Parathyroid adenoma (tissue), 2 donors: ENCODE measurements at regions not wholly inside any gene's neighbourhood (a gene's known extent, or its start where the extent isn't known, plus 50 kb on each side); places are given as distances from the start of the nearest gene placed in this dataset.

Experiments used
- H2AFZ ChIP-seq: fragments of 300-600 bp; sonication (generic); one replicate; pipeline ENCODE4 v1.7.0; 2017; ENCODE audit warnings: antibody characterized with exemption, mild to moderate bottlenecking
- H3K27ac ChIP-seq: fragments of 300-600 bp; sonication (generic); one replicate; pipeline ENCODE4 v1.7.0; 2017
- H3K27me3 ChIP-seq: fragments of 300-600 bp; sonication (generic); one replicate; pipeline ENCODE4 v1.7.0; 2017; ENCODE audit warnings: low read length; ENCODE audit not compliant: control insufficient read depth, insufficient read depth
- H3K36me3 ChIP-seq: fragments of 300-600 bp; sonication (generic); one replicate; pipeline ENCODE4 v1.7.0; 2017; ENCODE audit warnings: low read length; ENCODE audit not compliant: control insufficient read depth, insufficient read depth
- H3K4me1 ChIP-seq: fragments of 300-600 bp; sonication (generic); one replicate; pipeline ENCODE4 v1.7.0; 2017; ENCODE audit warnings: control low read depth
- H3K4me2 ChIP-seq: fragments of 300-600 bp; sonication (generic); one replicate; pipeline ENCODE4 v1.7.0; 2017; ENCODE audit warnings: low read length
- H3K4me3 ChIP-seq: fragments of 300-600 bp; sonication (generic); one replicate; pipeline ENCODE4 v1.7.0; 2017; ENCODE audit warnings: low read depth, low read length
- H3K79me2 ChIP-seq: fragments of 300-600 bp; sonication (generic); one replicate; pipeline ENCODE4 v1.7.0; 2017; ENCODE audit warnings: control low read depth
- H3K9ac ChIP-seq: fragments of 300-600 bp; sonication (generic); one replicate; pipeline ENCODE4 v1.7.0; 2017; ENCODE audit warnings: mild to moderate bottlenecking
- H3K9me3 ChIP-seq: fragments of 300-600 bp; sonication (generic); one replicate; pipeline ENCODE4 v1.7.0; 2017; ENCODE audit warnings: low read length; ENCODE audit not compliant: control insufficient read depth
- TF ChIP-seq, protein P1 (sequence below): fragments of 300-600 bp; sonication (generic); IDR thresholded peaks from one replicate; pipeline ENCODE4 v1.7.0; 2017; ENCODE audit warnings: antibody characterized with exemption, mild to moderate bottlenecking
- donor health status: primary hyperparathyroidism.

DNA sequence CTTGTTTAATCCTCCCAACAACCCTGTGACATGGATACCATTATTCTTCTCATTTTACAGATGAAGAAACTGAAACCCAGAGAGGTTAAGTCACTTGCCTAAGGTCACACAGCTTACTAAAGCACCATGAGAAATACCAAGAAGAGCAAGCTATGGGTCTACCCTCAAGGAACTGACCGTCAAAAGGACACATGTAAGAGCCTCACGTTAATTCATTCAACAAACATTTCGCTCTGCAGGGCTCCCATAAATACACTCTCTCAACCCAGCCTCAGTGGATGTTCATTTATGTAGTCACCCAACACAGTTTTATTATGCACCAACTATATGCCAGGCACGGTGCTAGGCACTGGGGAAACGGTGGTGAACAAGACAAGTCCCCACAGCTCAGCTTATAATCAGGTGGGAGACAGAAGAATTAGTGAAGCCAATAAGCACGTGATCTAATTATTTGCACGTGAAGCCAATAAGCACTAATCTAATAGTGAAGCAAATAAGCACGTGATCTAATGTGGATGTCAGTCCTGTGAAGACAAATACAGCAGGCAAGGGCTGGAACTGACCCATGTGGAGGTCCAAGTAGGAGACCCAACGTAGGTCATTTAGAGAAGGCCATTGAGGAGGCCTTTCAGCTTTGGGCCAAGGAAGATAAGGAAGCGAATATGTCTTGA is 52.1 kb upstream of the ZBTB40 start:
- Histone ChIP-seq H3K27me3 (no peaks in the 10 kb centered on the region), H3K79me2 (no peaks in the 10 kb centered on the region), H3K27ac (no peak overlapping the region), H2AFZ (no peak overlapping the region), H3K9ac (no peak overlapping the region), H3K4me1 (no peaks in the 10 kb centered on the region), H3K4me2 (no peak overlapping the region), H3K9me3 (no peaks in the 10 kb centered on the region), H3K4me3 (no peak overlapping the region), H3K36me3 (no peaks in the 10 kb centered on the region)
- TF ChIP-seq, protein P1, sequence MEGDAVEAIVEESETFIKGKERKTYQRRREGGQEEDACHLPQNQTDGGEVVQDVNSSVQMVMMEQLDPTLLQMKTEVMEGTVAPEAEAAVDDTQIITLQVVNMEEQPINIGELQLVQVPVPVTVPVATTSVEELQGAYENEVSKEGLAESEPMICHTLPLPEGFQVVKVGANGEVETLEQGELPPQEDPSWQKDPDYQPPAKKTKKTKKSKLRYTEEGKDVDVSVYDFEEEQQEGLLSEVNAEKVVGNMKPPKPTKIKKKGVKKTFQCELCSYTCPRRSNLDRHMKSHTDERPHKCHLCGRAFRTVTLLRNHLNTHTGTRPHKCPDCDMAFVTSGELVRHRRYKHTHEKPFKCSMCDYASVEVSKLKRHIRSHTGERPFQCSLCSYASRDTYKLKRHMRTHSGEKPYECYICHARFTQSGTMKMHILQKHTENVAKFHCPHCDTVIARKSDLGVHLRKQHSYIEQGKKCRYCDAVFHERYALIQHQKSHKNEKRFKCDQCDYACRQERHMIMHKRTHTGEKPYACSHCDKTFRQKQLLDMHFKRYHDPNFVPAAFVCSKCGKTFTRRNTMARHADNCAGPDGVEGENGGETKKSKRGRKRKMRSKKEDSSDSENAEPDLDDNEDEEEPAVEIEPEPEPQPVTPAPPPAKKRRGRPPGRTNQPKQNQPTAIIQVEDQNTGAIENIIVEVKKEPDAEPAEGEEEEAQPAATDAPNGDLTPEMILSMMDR: no peak
